ENCODE measurements at regions not wholly inside any gene's neighbourhood (a gene's known extent, or its start where the extent isn't known, plus 50 kb on each side); places are given as distances from the start of the nearest gene placed in this dataset.

DNA sequence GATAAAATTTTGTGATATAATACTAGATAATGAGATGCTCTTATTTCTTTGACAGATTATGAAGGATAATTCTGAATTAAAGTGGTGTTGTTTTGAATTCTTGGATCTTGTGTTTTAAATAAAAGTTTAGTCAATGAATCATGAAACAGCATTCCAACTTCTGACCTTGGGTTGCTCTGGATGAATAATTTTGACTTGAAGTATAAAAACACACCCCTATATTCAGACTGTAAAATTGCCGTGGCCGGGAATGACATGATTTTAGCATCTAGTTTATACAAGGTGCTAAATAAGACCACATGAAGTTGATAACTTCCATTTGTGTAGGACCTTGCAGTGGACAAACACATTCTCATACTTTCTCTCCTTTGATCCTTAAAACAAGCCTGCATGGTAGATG lies 67.2 kb upstream of the DAP start:
- TF ChIP-seq, protein P1, sequence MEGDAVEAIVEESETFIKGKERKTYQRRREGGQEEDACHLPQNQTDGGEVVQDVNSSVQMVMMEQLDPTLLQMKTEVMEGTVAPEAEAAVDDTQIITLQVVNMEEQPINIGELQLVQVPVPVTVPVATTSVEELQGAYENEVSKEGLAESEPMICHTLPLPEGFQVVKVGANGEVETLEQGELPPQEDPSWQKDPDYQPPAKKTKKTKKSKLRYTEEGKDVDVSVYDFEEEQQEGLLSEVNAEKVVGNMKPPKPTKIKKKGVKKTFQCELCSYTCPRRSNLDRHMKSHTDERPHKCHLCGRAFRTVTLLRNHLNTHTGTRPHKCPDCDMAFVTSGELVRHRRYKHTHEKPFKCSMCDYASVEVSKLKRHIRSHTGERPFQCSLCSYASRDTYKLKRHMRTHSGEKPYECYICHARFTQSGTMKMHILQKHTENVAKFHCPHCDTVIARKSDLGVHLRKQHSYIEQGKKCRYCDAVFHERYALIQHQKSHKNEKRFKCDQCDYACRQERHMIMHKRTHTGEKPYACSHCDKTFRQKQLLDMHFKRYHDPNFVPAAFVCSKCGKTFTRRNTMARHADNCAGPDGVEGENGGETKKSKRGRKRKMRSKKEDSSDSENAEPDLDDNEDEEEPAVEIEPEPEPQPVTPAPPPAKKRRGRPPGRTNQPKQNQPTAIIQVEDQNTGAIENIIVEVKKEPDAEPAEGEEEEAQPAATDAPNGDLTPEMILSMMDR (IDR thresholded peaks at IDR 0.05) = no peak
- no peak for TF ChIP-seq POLR2A (IDR thresholded peaks at IDR 0.05)
